MCF 10A (cell line): ENCODE measurements at regions not wholly inside any gene's neighbourhood (a gene's known extent, or its start where the extent isn't known, plus 50 kb on each side); places are given as distances from the start of the nearest gene placed in this dataset.

Source experiments
- BruUV-seq: library from RNA; stranded (reverse); fragments of 400-500 nt; replicated peaks from 2 replicates; lab custom pipeline; 2021; lab: Mats Ljungman, UMichigan
- CTCF ChIA-PET: fragments of 300-600 bp; sonication (Branson Sonifier 250); formaldehyde crosslinking; extraction: SDS; loops from one replicate; lab custom pipeline; 2021; ENCODE audit warnings: antibody characterized with exemption, inconsistent platforms; lab: Yijun Ruan, JAX
- POLR2A ChIA-PET: fragments of 300-600, 350-650 bp; sonication (Branson Sonifier 250); formaldehyde crosslinking; extraction: SDS; loops from one replicate; lab custom pipeline; 2020; ENCODE audit warnings: antibody characterized with exemption, inconsistent platforms; lab: Yijun Ruan, JAX
- DNase-seq: peaks from one replicate; pipeline ENCODE4 v3.0.0-alpha.2; 2018; ENCODE audit not compliant: unreplicated experiment
- H3K27ac Mint-ChIP-seq: one replicate; pipeline ENCODE4 v1.8.0; 2022; ENCODE audit warnings: mild to moderate bottlenecking, low read depth, mixed read lengths; ENCODE audit not compliant: unreplicated experiment
- H3K27me3 Mint-ChIP-seq: one replicate; pipeline ENCODE4 v1.8.0; 2022; ENCODE audit warnings: mixed read lengths; ENCODE audit not compliant: insufficient read depth, unreplicated experiment
- H3K36me3 Mint-ChIP-seq: one replicate; pipeline ENCODE4 v1.8.0; 2022; ENCODE audit warnings: mild to moderate bottlenecking, moderate library complexity, mixed read lengths; ENCODE audit not compliant: insufficient read depth, unreplicated experiment
- H3K4me1 Mint-ChIP-seq: one replicate; pipeline ENCODE4 v1.8.0; 2022; ENCODE audit warnings: mixed read lengths; ENCODE audit not compliant: insufficient read depth, unreplicated experiment
- H3K4me3 Mint-ChIP-seq: one replicate; pipeline ENCODE4 v1.8.0; 2022; ENCODE audit warnings: mild to moderate bottlenecking, moderate library complexity, mixed read lengths; ENCODE audit not compliant: unreplicated experiment
- H3K9me3 Mint-ChIP-seq: one replicate; pipeline ENCODE4 v1.8.0; 2022; ENCODE audit warnings: mixed read lengths; ENCODE audit not compliant: unreplicated experiment
- intact Hi-C: fragments of 100-400 bp; cut with micrococcal nuclease; formaldehyde crosslinking; loops from 2 replicates; pipeline ENCODE4 v1.14.1; 2022
- TF ChIP-seq, protein P1 (sequence below): fragments of 200-600 bp; IDR thresholded peaks from one replicate; pipeline ENCODE4 v1.8.0; 2022; ENCODE audit warnings: antibody characterized with exemption, mild to moderate bottlenecking; ENCODE audit not compliant: unreplicated experiment

DNA sequence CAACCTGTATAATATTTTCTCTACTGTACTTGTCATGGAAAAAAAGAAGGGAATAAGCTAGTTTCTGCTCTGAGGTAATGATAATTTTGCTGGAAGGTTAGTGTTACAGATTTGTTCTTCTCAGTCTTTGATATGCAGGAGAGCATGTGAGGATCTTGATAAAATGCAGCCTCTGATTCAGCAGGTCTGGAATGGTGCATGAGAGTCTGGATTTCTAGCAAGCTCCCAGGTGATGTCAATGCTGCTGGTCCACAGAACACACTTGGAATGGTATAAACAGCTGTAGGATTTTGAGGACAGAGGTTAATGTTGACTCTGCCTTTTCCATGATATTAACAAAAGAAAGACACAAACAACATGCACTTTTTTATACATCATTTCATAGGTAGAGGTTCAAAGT lies 173.6 kb downstream of the NDFIP2 start:
- intact Hi-C loops: no loop called here
- H3K4me1 Mint-ChIP-seq: peaks cover 13% of the 10 kb centered on the region
- no peak overlapping the region for H3K4me3 Mint-ChIP-seq
- H3K27me3 Mint-ChIP-seq: no peaks in the 10 kb centered on the region
- no peak for DNase-seq
- TF ChIP-seq, protein P1, sequence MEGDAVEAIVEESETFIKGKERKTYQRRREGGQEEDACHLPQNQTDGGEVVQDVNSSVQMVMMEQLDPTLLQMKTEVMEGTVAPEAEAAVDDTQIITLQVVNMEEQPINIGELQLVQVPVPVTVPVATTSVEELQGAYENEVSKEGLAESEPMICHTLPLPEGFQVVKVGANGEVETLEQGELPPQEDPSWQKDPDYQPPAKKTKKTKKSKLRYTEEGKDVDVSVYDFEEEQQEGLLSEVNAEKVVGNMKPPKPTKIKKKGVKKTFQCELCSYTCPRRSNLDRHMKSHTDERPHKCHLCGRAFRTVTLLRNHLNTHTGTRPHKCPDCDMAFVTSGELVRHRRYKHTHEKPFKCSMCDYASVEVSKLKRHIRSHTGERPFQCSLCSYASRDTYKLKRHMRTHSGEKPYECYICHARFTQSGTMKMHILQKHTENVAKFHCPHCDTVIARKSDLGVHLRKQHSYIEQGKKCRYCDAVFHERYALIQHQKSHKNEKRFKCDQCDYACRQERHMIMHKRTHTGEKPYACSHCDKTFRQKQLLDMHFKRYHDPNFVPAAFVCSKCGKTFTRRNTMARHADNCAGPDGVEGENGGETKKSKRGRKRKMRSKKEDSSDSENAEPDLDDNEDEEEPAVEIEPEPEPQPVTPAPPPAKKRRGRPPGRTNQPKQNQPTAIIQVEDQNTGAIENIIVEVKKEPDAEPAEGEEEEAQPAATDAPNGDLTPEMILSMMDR: no peak
- no peak overlapping the region for H3K27ac Mint-ChIP-seq
- H3K9me3 Mint-ChIP-seq: no peaks in the 10 kb centered on the region
- CTCF ChIA-PET: interaction anchor here (0.6 to 1.0 kb wide), 4 partner anchors 11 to 1136 kb away, joined by 3 read pairs; no protein-coding TSS in a partner anchor
- no peaks in the 10 kb centered on the region for H3K36me3 Mint-ChIP-seq
- no TSS peak for BruUV-seq
- POLR2A ChIA-PET: no interaction called here

DNA sequence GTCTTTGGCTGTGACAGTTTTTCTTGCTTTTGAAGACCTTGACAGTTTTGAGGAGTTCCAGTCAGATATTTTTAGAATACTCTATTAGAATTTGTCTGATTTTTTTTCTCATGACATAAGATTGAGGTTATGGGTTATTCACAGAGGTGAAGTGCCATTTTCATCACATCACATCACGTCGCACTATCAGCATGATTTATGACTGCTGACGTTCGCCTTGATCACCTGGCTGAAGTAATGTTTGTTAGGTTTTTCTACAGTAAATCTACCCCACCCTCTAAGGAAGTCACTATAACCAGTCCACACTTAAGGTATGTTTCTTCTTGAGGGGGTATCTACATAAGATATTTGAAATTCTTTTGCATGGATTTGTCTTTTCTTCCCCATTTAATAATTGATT lies 169.7 kb downstream of the NDFIP2 start:
- no TSS peak for BruUV-seq
- no peaks in the 10 kb centered on the region for H3K36me3 Mint-ChIP-seq

DNA sequence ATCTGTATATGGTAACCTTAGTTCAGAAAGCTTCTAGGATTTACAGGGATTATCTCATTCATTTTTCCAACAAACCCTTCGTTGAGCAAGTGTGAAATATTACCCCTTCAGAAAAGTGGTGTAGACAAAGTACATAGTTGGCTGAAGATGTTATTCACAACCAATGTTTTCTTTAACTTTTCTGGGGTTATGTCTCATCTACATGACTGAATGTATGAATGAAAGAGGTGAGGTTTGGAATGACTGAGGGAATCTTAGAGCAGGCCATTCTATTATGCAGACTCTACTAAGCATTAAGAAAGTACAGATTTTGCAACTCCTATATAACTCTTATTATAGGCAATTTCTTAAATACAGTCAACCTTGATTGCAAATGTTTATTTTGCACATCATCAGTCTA lies 167.2 kb downstream of the NDFIP2 start:
- Mint-ChIP-seq H3K4me1 (peaks cover 12% of the 10 kb centered on the region), H3K4me3 (no peak overlapping the region), H3K36me3 (no peaks in the 10 kb centered on the region), H3K27me3 (no peaks in the 10 kb centered on the region), H3K27ac (peak overlapping the region; percentile 53), H3K9me3 (no peaks in the 10 kb centered on the region)
- no TSS peak for BruUV-seq
- CTCF ChIA-PET: interaction anchor here (0.6 to 1.4 kb wide), 6 partner anchors 17 to 694 kb away, joined by 3 read pairs; no protein-coding TSS in a partner anchor
- POLR2A ChIA-PET: interaction anchor here (0.7 to 1.8 kb wide), 12 partner anchors 17 to 695 kb away, joined by 3 to 6 read pairs (median 4); partner anchors contain the start of genes NDFIP2 and SPRY2
- TF ChIP-seq, protein P1: no peak
- intact Hi-C loops: no loop called here
- DNase-seq: no peak

More for the DNA sequence above, 169.7 kb downstream of the NDFIP2 start:
- Mint-ChIP-seq H3K27ac (no peak overlapping the region), H3K9me3 (no peaks in the 10 kb centered on the region), H3K27me3 (no peaks in the 10 kb centered on the region), H3K4me1 (peaks cover 12% of the 10 kb centered on the region), H3K4me3 (no peak overlapping the region)
- ChIA-PET CTCF (no interaction called here), POLR2A (no interaction called here)
- TF ChIP-seq, protein P1: no peak
- no peak for DNase-seq
- intact Hi-C loops: no loop called here

DNA sequence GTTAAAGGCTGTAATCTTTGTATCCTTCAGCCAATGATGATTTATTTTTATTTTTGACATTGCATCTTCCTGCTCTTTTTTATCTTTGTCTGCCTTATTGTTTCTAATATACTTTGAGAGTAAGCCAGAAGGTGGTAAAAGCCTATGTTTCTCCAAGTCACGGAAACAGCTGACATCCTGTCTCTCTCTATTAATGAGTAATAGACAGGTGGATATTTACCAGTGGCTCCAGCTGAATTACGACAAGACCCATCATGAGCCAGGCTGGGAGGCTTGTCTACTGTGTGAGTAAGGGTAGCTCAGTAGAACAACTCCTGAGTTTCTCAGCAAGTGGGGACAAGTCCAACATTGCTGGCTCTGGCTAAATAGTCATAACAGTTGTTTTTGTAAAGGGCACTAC lies 166.6 kb downstream of the NDFIP2 start:
- intact Hi-C loops: no loop called here
- Mint-ChIP-seq H3K4me3 (no peak overlapping the region), H3K27me3 (no peaks in the 10 kb centered on the region), H3K27ac (peak overlapping the region; percentile 53), H3K9me3 (no peaks in the 10 kb centered on the region), H3K36me3 (no peaks in the 10 kb centered on the region), H3K4me1 (peaks cover 12% of the 10 kb centered on the region)
- CTCF ChIA-PET: interaction anchor here (0.6 to 1.3 kb wide), 5 partner anchors 18 to 694 kb away, joined by 3 read pairs; no protein-coding TSS in a partner anchor
- BruUV-seq: no TSS peak
- TF ChIP-seq, protein P1: no peak
- DNase-seq: peak; percentile 90
- POLR2A ChIA-PET: interaction anchor here (0.7 to 1.8 kb wide), 14 partner anchors 16 to 712 kb away, joined by 3 to 6 read pairs (median 4); partner anchors contain the start of genes NDFIP2 and SPRY2
